ENCODE measurements at regions not wholly inside any gene's neighbourhood (a gene's known extent, or its start where the extent isn't known, plus 50 kb on each side); places are given as distances from the start of the nearest gene placed in this dataset.

GRCh38 chr16:52167328-52167727 lies 379.6 kb downstream of the TOX3 start:
- Histone ChIP-seq H3K4me1 (peaks cover 0 to 13% (median 0%) of the 10 kb centered on the region in 4 donors), H3K27me3 (no peaks in the 10 kb centered on the region), H3K27ac (no peak overlapping the region), H3K9me3 (no peaks in the 10 kb centered on the region), H3K4me3 (no peak overlapping the region), H3K36me3 (no peaks in the 10 kb centered on the region)
- WGBS, 2 donors (ENCODE audit: low coverage in 1 of 2): 42 to 65% methylated on average over 1 of the region's 1 CpG
- no peak for DNase-seq
- intact Hi-C loops (cut with DNase I; ENCODE audit: low total_unique reads): no loop called here
- TF ChIP-seq EP300 (IDR thresholded peaks at IDR 0.05; ENCODE audit: low read depth) (no peak), POLR2AphosphoS5 (IDR thresholded peaks at IDR 0.05) (no peak), POLR2A (IDR thresholded peaks at IDR 0.05) (no peak), CTCF (IDR thresholded peaks at IDR 0.05) (no peak)
- in situ Hi-C loops (cut with MboI; ENCODE audit: low pct_ligation_motif_present in 1 of 4, low pct_unique_long_range_greater_than_20kb in 1 of 4, low sequenced_read_pairs in 3 of 4): no loop called here

DNA sequence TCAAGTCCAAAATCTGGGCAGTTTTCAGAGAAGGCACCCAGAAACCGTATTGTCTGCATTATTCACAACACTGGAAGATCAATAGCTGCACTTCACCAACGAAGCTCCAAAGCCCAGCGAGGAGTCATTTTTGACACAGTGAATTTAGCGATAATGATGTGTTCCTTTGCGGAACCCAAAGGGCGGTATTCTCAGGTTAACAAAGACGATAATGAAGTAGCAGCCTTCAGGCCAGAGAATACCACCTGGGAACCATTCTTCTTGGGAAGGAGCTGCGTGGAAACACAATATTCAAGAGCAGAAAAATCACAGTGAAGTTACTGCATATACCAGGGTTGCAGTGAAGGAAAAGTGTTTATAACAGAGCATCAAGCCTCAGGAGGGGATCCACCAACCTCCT lies 381.0 kb downstream of the TOX3 start:
- in situ Hi-C loops (cut with MboI; ENCODE audit: low pct_ligation_motif_present in 1 of 4, low pct_unique_long_range_greater_than_20kb in 1 of 4, low sequenced_read_pairs in 3 of 4) (no loop called here), intact Hi-C loops (cut with DNase I; ENCODE audit: low total_unique reads) (no loop called here)
- no peaks in the 10 kb centered on the region for H3K27me3 ChIP-seq
- H3K9me3 ChIP-seq: no peaks in the 10 kb centered on the region
- 73 to 79% methylated on average over 8 of the region's 8 CpGs for WGBS, 2 donors (ENCODE audit: low coverage in 1 of 2)
- peaks cover 0 to 13% (median 0%) of the 10 kb centered on the region in 4 donors for H3K4me1 ChIP-seq
- TF ChIP-seq CTCF (IDR thresholded peaks at IDR 0.05) (no peak), EP300 (IDR thresholded peaks at IDR 0.05; ENCODE audit: low read depth) (no peak), POLR2AphosphoS5 (IDR thresholded peaks at IDR 0.05) (no peak), POLR2A (IDR thresholded peaks at IDR 0.05) (no peak)
- no peak overlapping the region for H3K27ac ChIP-seq
- no peak overlapping the region for H3K4me3 ChIP-seq
- H3K36me3 ChIP-seq: no peaks in the 10 kb centered on the region
- no peak for DNase-seq

DNA sequence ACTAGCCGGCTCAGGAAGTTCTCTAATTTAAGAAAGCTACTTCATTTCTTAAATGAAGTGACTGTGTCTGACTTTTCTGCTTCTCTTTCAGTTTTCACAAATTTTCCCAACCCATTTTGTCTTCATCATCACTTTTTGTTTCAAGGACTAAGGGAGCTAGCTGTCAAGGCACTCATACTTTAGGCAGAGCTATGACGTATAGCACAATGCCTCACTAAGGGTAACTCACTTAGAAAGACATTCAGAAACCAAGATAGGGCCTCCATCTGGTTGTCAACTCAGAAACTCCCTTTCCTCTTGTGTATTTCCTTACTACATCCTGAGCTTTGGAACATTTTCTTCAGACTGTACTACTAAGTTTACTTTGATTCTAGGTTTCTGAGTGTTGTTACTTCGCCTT lies 397.9 kb downstream of the TOX3 start:
- no peaks in the 10 kb centered on the region for H3K36me3 ChIP-seq
- H3K4me3 ChIP-seq: no peak overlapping the region
- in situ Hi-C loops (cut with MboI; ENCODE audit: low pct_ligation_motif_present in 1 of 4, low pct_unique_long_range_greater_than_20kb in 1 of 4, low sequenced_read_pairs in 3 of 4): loop anchor here in 1 of 4 donors (25.0 kb wide), 1 partner anchor 112 kb away; no protein-coding TSS in a partner anchor
- no peaks in the 10 kb centered on the region for H3K27me3 ChIP-seq
- no peak overlapping the region for H3K27ac ChIP-seq
- WGBS, 2 donors (ENCODE audit: low coverage in 1 of 2): 78 to 90% methylated on average over 2 to 3 of the region's 3 CpGs
- intact Hi-C loops (cut with DNase I; ENCODE audit: low total_unique reads): no loop called here
- no peaks in the 10 kb centered on the region for H3K4me1 ChIP-seq
- no peak for TF ChIP-seq CTCF (IDR thresholded peaks at IDR 0.05)
- TF ChIP-seq POLR2AphosphoS5 (IDR thresholded peaks at IDR 0.05): no peak
- no peak for TF ChIP-seq POLR2A (IDR thresholded peaks at IDR 0.05)
- no peak for DNase-seq
- no peaks in the 10 kb centered on the region for H3K9me3 ChIP-seq

DNA sequence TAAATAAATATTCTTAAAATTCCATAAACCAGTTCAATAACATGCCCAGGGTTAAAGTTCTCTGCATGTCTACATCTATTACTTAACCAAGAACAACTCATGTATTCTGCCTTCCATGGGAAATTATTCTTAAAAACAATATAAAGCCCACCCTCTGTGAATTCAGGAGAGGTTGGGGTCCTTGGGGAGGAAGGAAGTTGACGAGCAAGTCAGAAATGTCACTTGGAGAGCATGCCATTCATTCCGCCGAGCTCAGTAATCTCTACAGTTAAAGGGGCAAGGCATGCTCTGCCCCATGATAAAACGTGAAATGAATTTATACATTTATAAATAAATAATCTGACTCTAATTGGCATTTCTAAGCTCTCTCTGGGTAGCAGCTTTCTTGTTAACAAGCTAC lies 405.1 kb downstream of the TOX3 start:
- Histone ChIP-seq H3K9me3 (no peaks in the 10 kb centered on the region), H3K27ac (no peak overlapping the region), H3K4me1 (no peaks in the 10 kb centered on the region), H3K4me3 (no peak overlapping the region), H3K36me3 (no peaks in the 10 kb centered on the region), H3K27me3 (no peaks in the 10 kb centered on the region)
- no peak for TF ChIP-seq CTCF (IDR thresholded peaks at IDR 0.05)
- TF ChIP-seq EP300 (IDR thresholded peaks at IDR 0.05; ENCODE audit: low read depth): no peak
- no peak for TF ChIP-seq POLR2A (IDR thresholded peaks at IDR 0.05)
- no peak for TF ChIP-seq POLR2AphosphoS5 (IDR thresholded peaks at IDR 0.05)
- in situ Hi-C loops (cut with MboI; ENCODE audit: low pct_ligation_motif_present in 1 of 4, low pct_unique_long_range_greater_than_20kb in 1 of 4, low sequenced_read_pairs in 3 of 4): loop anchor here in 1 of 4 donors (25.0 kb wide), 1 partner anchor 105 kb away; no protein-coding TSS in a partner anchor
- 47 to 62% methylated on average over 4 of the region's 4 CpGs for whole genome bisulfite sequencing, 2 donors (ENCODE audit: low coverage in 1 of 2)
- DNase-seq: no peak
- intact Hi-C loops (cut with DNase I; ENCODE audit: low total_unique reads): no loop called here

Data from transverse colon (tissue), 4 donors.